Right cardiac atrium (tissue), 5 donors: ENCODE measurements at regions not wholly inside any gene's neighbourhood (a gene's known extent, or its start where the extent isn't known, plus 50 kb on each side); places are given as distances from the start of the nearest gene placed in this dataset.
"Not testable (repeated sequence)": the region's sequence is repeated elsewhere in the genome, so short reads cannot be mapped to it uniquely, and the experiment has no call there.

ENCODE experiments used
- ATAC-seq, 2 donors: fragments of 200-7000 bp; cut with Tn5 transposase; one replicate each; pipeline versions ENCODE4 v1.8.0 to v1.9.1; 2020; ENCODE audit warnings: moderate library complexity in 2 of 2, mild to moderate bottlenecking in 1 of 2
- DNase-seq, 3 donors: peaks; one replicate each; pipeline ENCODE4 v3.0.0-alpha.2; 2020
- H3K27ac ChIP-seq: one replicate; pipeline ENCODE4 v1.5.1; 2013; ENCODE audit warnings: mild to moderate bottlenecking, low read length, control low read depth, moderate library complexity
- H3K27me3 ChIP-seq: one replicate; pipeline ENCODE4 v1.6.1; 2013; ENCODE audit not compliant: control insufficient read depth, insufficient read depth
- H3K4me1 ChIP-seq: one replicate; pipeline ENCODE4 v1.6.1; 2013; ENCODE audit warnings: low read length; ENCODE audit not compliant: control insufficient read depth, insufficient read depth
- H3K4me3 ChIP-seq: one replicate; pipeline ENCODE4 v1.5.1; 2013; ENCODE audit warnings: low read length, control low read depth
- H3K9me3 ChIP-seq: one replicate; pipeline ENCODE4 v1.6.1; 2013; ENCODE audit warnings: low read length; ENCODE audit not compliant: control insufficient read depth
- WGBS: extraction: QIAGEN DNeasy Blood & Tissue Kit; methylation state at CpG from one replicate; pipeline ENCODE4 v1.1.7; 2013; 5-methylcytosine and 5-hydroxymethylcytosine counted together
- intact Hi-C, 4 donors: fragments of 100-400 bp; cut with DNase I; formaldehyde crosslinking; loops; one replicate each; pipeline versions ENCODE4 v1.11.0 to v1.14.0; 2022 to 2023
- donor health status: healthy with polysubstance abuse.
- donor health status: DM: no; HTN: yes; CAD: no.
- donor health status: DM: no; HTN: no; CAD: no.
- donor health status: DM: no; HTN: yes; CAD: no; lungs with severe emphysema.
- donor health status: DM: yes; HTN: yes; CAD: no.

DNA sequence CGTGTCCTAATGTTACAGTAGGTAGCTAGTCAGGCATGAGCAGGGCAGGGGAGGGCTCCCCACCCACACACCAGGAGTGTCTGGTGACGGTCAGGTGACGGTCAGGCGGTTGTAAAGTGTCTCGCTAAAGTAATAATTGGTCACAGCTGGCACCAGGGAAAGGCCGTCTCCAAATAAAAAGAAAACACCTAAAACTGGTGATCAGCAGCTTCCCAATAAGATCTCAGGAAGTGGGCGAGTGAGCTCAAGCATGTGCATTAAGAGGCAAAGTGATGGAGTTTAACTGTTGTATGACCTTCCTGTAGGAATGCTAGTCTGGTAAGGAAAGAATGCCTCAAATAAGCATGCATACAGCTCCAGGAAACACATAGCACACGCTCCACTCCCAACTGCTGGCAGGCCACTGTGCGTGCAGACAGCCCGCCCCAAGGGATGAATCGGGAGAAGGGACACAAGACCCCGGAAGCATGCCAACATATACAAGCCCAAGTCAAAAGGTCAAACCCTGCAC is 177.1 kb downstream of the RNF144A start:
- ATAC-seq: no peak
- DNase-seq: no peak
- intact Hi-C loops: no loop called here
- H3K27ac ChIP-seq: no peak overlapping the region
- no peaks in the 10 kb centered on the region for H3K9me3 ChIP-seq
- WGBS: 61% methylated on average over 12 of the region's 12 CpGs
- no peaks in the 10 kb centered on the region for H3K4me1 ChIP-seq
- no peaks in the 10 kb centered on the region for H3K27me3 ChIP-seq
- H3K4me3 ChIP-seq: no peak overlapping the region

- ATAC-seq (peak in 1 of 2 donors; percentile 28), DNase-seq (peak in 2 of 3 donors; percentile 42 to 46)
- no peak overlapping the region for H3K27ac ChIP-seq
- no peaks in the 10 kb centered on the region for H3K4me1 ChIP-seq
- WGBS: 80% methylated on average over 20 of the region's 20 CpGs
- H3K9me3 ChIP-seq: no peaks in the 10 kb centered on the region
- H3K27me3 ChIP-seq: no peaks in the 10 kb centered on the region
- H3K4me3 ChIP-seq: no peak overlapping the region
- intact Hi-C loops: no loop called here
Observed at GRCh38 chr2:7096726-7097352, 179.6 kb downstream of the RNF144A start.

DNA sequence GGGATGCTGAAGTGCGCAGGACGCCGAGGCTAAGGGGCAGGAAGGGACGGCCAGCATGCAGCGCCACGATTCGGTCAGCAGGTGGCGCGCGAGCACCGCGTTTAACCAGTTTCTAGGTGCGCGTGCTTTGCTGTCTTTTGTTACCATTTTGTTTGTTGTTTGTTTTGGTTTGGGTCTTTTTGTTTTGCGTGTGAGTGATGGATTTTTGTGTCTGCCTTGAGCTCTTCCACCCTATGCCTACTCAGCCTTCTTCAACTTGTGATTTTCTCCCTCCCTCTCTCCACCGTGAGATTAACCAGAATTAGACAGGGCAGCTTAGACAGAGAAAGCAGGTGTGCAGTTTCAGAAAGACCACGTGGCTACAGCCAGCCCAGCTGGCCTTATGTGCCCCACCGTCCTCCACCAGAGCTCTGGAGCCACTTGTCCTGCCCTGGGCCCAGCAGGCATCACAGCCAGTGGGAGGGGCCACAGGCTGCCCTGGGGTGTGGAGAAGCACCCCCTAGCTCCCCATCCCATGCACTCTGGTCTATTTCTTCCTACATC is 180.2 kb downstream of the RNF144A start:
- DNase-seq: peak; percentile 71 to 90 (median 88)
- H3K27me3 ChIP-seq: no peaks in the 10 kb centered on the region
- H3K4me1 ChIP-seq: no peaks in the 10 kb centered on the region
- H3K27ac ChIP-seq: no peak overlapping the region
- intact Hi-C loops: no loop called here
- H3K9me3 ChIP-seq: no peaks in the 10 kb centered on the region
- WGBS: 2% methylated on average over 18 of the region's 18 CpGs
- no peak overlapping the region for H3K4me3 ChIP-seq
- peak; percentile 89 to 93 for ATAC-seq

DNA sequence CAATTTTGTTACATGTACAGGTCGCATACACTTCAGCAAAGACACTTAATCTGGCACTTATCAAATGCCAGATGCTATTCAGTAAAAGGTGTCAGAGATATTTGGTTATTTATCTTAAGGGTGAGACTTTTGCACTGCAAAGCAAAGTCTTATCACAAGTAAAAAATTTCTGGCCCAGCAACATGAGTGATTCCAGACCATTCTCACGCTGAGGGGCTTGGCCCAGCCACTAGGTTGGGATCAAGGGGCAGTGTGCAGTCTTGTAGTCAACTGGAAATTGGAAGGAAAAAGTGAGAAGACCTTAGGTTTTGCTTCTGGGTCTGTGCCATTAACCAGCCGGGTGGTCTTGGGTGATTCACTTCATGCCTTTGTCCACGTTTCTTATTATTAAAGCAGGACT is 181.6 kb downstream of the RNF144A start:
- Histone ChIP-seq H3K4me1 (no peaks in the 10 kb centered on the region), H3K4me3 (no peak overlapping the region), H3K27ac (no peak overlapping the region), H3K9me3 (no peaks in the 10 kb centered on the region), H3K27me3 (no peaks in the 10 kb centered on the region)
- intact Hi-C loops: no loop called here
- ATAC-seq (no peak), DNase-seq (no peak)
- 77% methylated on average over 4 of the region's 4 CpGs for WGBS

DNA sequence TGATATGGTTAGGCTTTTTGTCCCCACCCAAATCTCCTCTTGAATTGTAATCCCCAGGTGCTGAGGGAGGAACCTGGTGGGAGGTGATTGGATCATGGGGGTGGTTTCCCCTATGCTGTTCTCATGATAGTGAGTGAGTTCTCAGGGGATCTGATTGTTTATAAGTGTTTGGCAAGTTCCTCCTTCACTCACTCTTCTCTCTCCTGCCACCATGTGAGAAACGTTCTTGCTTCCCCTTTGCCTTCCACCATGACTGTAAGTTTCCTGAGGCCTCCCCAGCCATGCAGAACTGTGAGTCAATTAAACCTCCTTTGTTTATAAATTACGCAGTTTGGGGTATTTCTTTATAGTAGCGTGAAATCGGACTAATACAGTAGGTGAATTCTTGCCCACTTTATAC is 182.5 kb downstream of the RNF144A start:
- H3K4me3 ChIP-seq, DNase-seq, H3K27ac ChIP-seq, H3K27me3 ChIP-seq, ATAC-seq, H3K9me3 ChIP-seq, H3K4me1 ChIP-seq, intact Hi-C loops: not testable (repeated sequence)
- 79% methylated on average over 4 of the region's 4 CpGs for WGBS

GRCh38 chr2:7102826-7103225 is 185.6 kb downstream of the RNF144A start:
- H3K4me3 ChIP-seq: no peak overlapping the region

DNA sequence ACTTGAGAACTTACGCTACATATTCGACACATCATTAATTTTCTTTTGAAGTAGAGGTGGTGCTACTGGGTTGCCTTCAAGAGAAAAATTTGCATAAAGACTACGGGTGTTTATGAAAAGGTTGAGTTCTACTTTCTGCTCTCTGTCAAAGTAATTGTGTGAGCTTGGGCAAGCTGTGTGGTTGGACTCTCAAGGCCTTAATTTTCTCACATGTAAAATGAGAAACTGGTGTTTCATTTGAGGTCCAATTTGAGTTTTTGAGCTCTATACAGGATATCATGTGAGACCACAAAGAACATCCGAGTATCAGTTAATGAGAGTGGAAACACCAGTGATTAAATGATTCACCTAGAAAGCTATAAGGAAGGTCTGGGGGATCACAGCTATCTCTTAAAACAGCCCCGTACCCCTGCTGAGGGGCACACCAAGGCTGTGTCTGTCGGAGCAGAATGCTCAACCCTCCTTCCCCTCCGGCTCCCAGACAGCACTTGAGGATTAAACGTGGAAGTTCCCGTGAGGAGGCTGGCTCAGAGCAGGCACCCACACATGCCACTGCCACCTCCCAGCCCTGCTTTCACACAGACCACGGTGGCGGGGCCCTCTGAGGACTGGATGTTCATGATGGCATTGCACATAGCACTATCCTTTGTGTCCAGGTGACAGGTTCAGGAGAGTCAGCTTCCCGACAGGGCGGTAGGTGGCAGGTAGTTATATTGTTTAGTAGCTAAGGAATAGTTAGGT is 191.8 kb downstream of the RNF144A start:
- H3K27me3 ChIP-seq: no peaks in the 10 kb centered on the region
- no peak overlapping the region for H3K27ac ChIP-seq
- ATAC-seq (no peak), DNase-seq (no peak)
- 85% methylated on average over 13 of the region's 13 CpGs for WGBS
- intact Hi-C loops: no loop called here
- no peaks in the 10 kb centered on the region for H3K4me1 ChIP-seq
- peaks cover 2% of the 10 kb centered on the region for H3K9me3 ChIP-seq
- H3K4me3 ChIP-seq: no peak overlapping the region

More at GRCh38 chr2:7102826-7103225, 185.6 kb downstream of the RNF144A start:
- 95% methylated on average over 4 of the region's 4 CpGs for WGBS
- no peak for DNase-seq
- H3K27me3 ChIP-seq: no peaks in the 10 kb centered on the region
- no peaks in the 10 kb centered on the region for H3K4me1 ChIP-seq
- no peak for ATAC-seq
- no peak overlapping the region for H3K27ac ChIP-seq
- H3K9me3 ChIP-seq: no peaks in the 10 kb centered on the region
- intact Hi-C loops: no loop called here

GRCh38 chr2:7109533-7109885 is 192.3 kb downstream of the RNF144A start:
- no peak overlapping the region for H3K4me3 ChIP-seq
- ATAC-seq (no peak), DNase-seq (no peak)
- 84% methylated on average over 6 of the region's 6 CpGs for WGBS
- H3K4me1 ChIP-seq: no peaks in the 10 kb centered on the region
- intact Hi-C loops: no loop called here
- H3K9me3 ChIP-seq: peaks cover 2% of the 10 kb centered on the region
- H3K27ac ChIP-seq: no peak overlapping the region
- no peaks in the 10 kb centered on the region for H3K27me3 ChIP-seq

DNA sequence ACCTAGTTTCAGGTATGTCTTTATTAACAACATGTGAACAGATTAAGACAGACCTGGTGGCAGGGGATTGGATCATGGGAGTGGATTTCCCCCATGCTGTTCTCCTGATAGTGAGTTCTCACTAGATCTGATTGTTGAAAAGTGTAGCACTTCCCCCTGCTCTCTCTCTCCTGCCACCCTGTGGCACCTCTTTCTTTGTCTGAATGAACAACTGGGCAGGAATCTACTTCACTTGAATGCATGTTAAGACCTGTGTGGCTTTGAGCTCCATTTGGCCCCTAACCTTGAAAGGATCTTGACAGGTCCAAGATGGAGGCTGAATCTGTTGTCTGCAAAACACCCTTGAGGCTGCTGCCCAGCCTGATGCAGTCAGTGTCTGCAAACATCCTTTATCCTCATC is 194.4 kb downstream of the RNF144A start:
- H3K4me3 ChIP-seq: no peak overlapping the region
- no peak overlapping the region for H3K27ac ChIP-seq
- H3K9me3 ChIP-seq: peaks cover 2% of the 10 kb centered on the region
- H3K4me1 ChIP-seq: no peaks in the 10 kb centered on the region
- ATAC-seq (no peak), DNase-seq (no peak)
- no peaks in the 10 kb centered on the region for H3K27me3 ChIP-seq
- intact Hi-C loops: no loop called here

GRCh38 chr2:7115364-7115763 is 198.2 kb downstream of the RNF144A start:
- Histone ChIP-seq H3K27ac (no peak overlapping the region), H3K4me3 (no peak overlapping the region), H3K27me3 (no peaks in the 10 kb centered on the region), H3K4me1 (no peaks in the 10 kb centered on the region), H3K9me3 (peaks cover 2% of the 10 kb centered on the region)
- ATAC-seq (no peak), DNase-seq (no peak)
- WGBS: 91% methylated on average over 2 of the region's 2 CpGs
- intact Hi-C loops: no loop called here

- 90% methylated on average over 4 of the region's 4 CpGs for WGBS
- Histone ChIP-seq H3K4me1 (no peaks in the 10 kb centered on the region), H3K27me3 (no peaks in the 10 kb centered on the region), H3K9me3 (peaks cover 2% of the 10 kb centered on the region), H3K27ac (no peak overlapping the region), H3K4me3 (no peak overlapping the region)
- ATAC-seq (no peak), DNase-seq (no peak)
- intact Hi-C loops: no loop called here
Observed at GRCh38 chr2:7115906-7116305, 198.7 kb downstream of the RNF144A start.
